ENCODE measurements at regions not wholly inside any gene's neighbourhood (a gene's known extent, or its start where the extent isn't known, plus 50 kb on each side); places are given as distances from the start of the nearest gene placed in this dataset.
"Not testable (repeated sequence)": the region's sequence is repeated elsewhere in the genome, so short reads cannot be mapped to it uniquely, and the experiment has no call there.

DNA sequence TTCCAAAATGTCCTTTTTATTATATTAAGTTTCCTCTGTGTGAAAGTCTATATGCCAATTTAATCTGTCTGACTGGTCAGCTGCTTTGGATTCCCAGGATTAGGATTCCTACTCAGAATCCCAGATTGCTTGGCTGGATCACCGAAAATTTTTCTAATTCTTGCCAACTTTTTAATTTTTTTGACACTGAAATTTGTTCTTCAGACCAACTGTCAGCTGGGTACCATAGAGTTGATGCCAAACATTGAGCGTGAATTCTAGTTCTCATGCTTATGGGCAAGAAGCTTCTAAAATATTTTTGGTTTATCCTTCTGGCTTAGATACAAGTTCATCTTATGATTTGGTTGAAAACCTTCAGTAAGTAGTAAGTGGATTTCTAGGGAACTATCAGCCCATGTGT is 1611.4 kb upstream of the FLRT2 start:
- TF ChIP-seq TAF1 (IDR thresholded peaks at IDR 0.05; ENCODE audit: low read depth, low read length) (no peak), POLR2A (IDR thresholded peaks at IDR 0.05; ENCODE audit: low read depth, low read length) (no peak), POLR2AphosphoS5 (IDR thresholded peaks at IDR 0.05; ENCODE audit: low read depth, low read length) (no peak), POU2F2 (IDR thresholded peaks at IDR 0.05; ENCODE audit: low read depth, low read length) (no peak), SPI1 (IDR thresholded peaks at IDR 0.05; ENCODE audit: low read depth, low read length) (no peak), PAX5 (IDR thresholded peaks at IDR 0.05; ENCODE audit: insufficient read depth, low read length, severe bottlenecking) (no peak)
- no peak for DNase-seq (ENCODE audit: insufficient read length, low spot score)
- FAIRE-seq = no peak

DNA sequence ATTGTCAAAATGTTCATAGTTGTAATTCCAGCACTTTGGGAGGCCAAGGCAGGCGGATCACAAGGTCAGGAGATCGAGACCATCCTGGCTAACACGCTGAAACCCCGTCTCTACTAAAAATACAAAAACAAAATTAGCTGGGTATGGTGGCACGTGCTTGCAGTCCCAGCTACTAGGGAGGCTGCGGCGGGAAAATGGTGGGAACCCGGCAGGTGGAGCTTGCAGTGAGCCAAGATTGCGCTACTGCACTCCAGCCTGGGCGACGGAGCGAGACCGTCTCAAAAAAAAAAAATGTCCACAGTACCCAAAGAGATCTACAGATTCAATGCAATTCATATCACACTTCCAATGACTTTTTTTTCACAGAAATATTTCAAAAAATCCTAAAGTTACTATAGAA is 1610.3 kb upstream of the FLRT2 start:
- not testable (repeated sequence) for DNase-seq (ENCODE audit: insufficient read length, low spot score); FAIRE-seq

DNA sequence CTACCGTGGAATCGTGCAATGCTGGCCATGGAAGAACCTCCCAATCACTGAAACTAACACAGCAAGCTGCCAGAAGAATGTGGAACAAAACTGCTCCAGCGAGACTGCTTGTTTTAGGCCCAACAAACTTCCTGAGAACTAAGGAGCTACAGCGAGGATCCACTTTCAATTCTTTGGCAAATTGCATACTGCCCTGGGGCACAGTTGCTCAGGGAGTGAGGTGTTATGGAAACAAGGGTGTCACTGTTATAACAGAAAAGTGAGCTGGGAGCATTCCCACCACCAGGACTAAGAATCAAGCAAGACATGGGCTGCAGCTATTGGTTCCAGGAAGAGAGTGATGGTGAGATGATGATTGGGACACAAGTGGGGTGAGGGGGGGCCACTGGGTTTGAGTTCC is 1606.1 kb upstream of the FLRT2 start:
- no peak for TF ChIP-seq SPI1 (IDR thresholded peaks at IDR 0.05; ENCODE audit: low read depth, low read length)
- TF ChIP-seq POU2F2 (IDR thresholded peaks at IDR 0.05; ENCODE audit: low read depth, low read length) = no peak
- TF ChIP-seq PAX5 (IDR thresholded peaks at IDR 0.05; ENCODE audit: insufficient read depth, low read length, severe bottlenecking) = no peak
- no peak for TF ChIP-seq TAF1 (IDR thresholded peaks at IDR 0.05; ENCODE audit: low read depth, low read length)
- no peak for TF ChIP-seq POLR2A (IDR thresholded peaks at IDR 0.05; ENCODE audit: low read depth, low read length)
- FAIRE-seq (no peak), DNase-seq (ENCODE audit: insufficient read length, low spot score) (no peak)

DNA sequence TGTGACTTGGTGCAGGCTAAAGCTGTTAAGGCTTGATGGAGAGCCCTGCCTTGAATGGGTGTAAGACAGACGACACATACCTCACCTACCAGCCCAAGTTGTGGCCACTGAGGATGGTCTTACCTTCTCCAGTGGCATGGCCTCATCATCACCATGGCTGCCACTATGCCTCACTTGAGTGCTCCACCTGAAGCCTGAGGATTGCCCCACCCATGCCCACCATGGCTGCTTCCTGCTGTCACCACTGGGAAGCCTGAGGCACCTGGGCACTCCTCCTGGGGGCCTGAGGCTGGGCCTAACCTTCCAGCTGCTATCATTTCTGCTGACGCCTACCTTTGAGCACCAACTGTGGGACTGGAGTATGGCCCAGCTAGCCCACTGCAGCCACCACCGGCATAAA is 1605.7 kb upstream of the FLRT2 start:
- DNase-seq (ENCODE audit: insufficient read length, low spot score) = no peak
- TF ChIP-seq TAF1 (IDR thresholded peaks at IDR 0.05; ENCODE audit: low read depth, low read length) (no peak), PAX5 (IDR thresholded peaks at IDR 0.05; ENCODE audit: insufficient read depth, low read length, severe bottlenecking) (no peak), POLR2AphosphoS5 (IDR thresholded peaks at IDR 0.05; ENCODE audit: low read depth, low read length) (no peak), SPI1 (IDR thresholded peaks at IDR 0.05; ENCODE audit: low read depth, low read length) (no peak), POU2F2 (IDR thresholded peaks at IDR 0.05; ENCODE audit: low read depth, low read length) (no peak), POLR2A (IDR thresholded peaks at IDR 0.05; ENCODE audit: low read depth, low read length) (no peak)
- no peak for FAIRE-seq

DNA sequence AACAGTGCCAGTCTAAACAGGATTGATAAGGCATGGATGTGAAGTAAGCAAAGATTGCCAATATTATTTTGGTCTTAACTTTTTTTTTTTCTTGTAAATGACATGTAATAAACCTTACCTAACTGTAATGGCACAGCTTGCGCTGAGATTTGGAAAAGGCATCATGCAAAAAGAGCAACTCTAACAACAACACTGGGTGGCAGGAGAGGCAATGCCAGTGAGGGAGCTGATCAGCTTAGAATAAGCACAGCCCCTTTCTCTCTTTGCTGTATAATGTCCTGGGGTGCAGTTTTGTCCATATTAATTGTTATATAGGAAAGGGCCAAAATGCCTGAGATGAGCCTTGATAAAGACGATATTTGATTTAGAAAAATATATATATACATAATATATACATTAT is 1589.7 kb upstream of the FLRT2 start:
- FAIRE-seq = no peak
- TF ChIP-seq TAF1 (IDR thresholded peaks at IDR 0.05; ENCODE audit: low read depth, low read length) (no peak), PAX5 (IDR thresholded peaks at IDR 0.05; ENCODE audit: insufficient read depth, low read length, severe bottlenecking) (no peak), POU2F2 (IDR thresholded peaks at IDR 0.05; ENCODE audit: low read depth, low read length) (no peak), POLR2AphosphoS5 (IDR thresholded peaks at IDR 0.05; ENCODE audit: low read depth, low read length) (no peak), POLR2A (IDR thresholded peaks at IDR 0.05; ENCODE audit: low read depth, low read length) (no peak), SPI1 (IDR thresholded peaks at IDR 0.05; ENCODE audit: low read depth, low read length) (no peak)
- no peak for DNase-seq (ENCODE audit: insufficient read length, low spot score)

DNA sequence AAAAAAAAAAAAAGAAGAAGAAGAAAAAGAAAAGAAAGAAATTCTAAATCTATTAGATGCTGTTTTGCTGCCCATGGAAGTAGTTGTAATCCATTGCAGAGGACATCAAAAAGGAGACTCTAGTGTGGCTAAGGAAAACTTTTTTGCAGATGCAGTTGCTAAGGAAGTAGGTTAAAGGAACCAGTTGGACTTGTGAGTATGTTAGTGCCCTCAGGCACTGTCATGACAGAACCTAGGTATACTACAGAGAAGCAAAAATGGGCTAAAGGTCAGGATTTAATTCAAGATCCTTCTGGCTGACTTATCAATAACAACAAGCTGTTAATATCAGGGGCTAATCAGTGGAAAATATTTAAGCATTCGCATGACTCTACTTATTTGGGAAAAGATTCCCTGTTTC is 1571.6 kb upstream of the FLRT2 start:
- TF ChIP-seq TAF1 (IDR thresholded peaks at IDR 0.05; ENCODE audit: low read depth, low read length) (no peak), POU2F2 (IDR thresholded peaks at IDR 0.05; ENCODE audit: low read depth, low read length) (no peak), POLR2A (IDR thresholded peaks at IDR 0.05; ENCODE audit: low read depth, low read length) (no peak), PAX5 (IDR thresholded peaks at IDR 0.05; ENCODE audit: insufficient read depth, low read length, severe bottlenecking) (no peak), POLR2AphosphoS5 (IDR thresholded peaks at IDR 0.05; ENCODE audit: low read depth, low read length) (no peak), SPI1 (IDR thresholded peaks at IDR 0.05; ENCODE audit: low read depth, low read length) (no peak)
- DNase-seq (ENCODE audit: insufficient read length, low spot score) (no peak), FAIRE-seq (no peak)

DNA sequence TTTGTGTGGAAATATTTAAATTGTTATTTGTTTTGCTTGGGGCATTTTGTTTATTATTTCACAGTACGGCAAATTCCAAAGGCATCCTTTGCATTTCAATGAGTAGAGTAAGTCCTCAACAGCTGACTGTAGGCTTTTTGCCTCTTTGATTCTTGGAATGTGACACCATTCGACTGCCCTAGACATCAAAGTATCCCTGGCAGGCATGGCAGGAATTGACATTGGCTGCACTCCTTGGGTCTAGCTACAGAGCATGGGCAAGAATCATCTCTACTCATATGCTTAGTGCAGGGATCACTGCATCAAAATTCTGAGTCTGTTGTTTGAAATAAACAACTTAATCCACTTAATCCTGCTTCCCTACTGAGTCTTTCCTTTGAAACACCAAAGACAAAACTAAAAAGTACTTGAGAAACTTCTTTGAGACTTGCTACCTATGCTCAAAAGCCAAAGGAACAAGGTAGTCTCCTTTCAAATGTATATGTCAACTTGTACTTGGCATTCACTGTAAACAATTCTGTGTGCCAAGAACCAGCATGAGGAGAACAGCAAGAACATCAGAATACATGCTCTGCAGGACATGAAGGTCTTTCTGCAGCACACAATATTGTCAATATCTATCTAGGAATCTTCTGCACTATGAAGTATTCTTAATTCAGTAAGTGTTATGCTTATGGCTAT is 1569.0 kb upstream of the FLRT2 start:
- DNase-seq (ENCODE audit: insufficient read length, low spot score) (no peak), FAIRE-seq (no peak)
- TF ChIP-seq POU2F2 (IDR thresholded peaks at IDR 0.05; ENCODE audit: low read depth, low read length) = no peak
- no peak for TF ChIP-seq SPI1 (IDR thresholded peaks at IDR 0.05; ENCODE audit: low read depth, low read length)
- no peak for TF ChIP-seq PAX5 (IDR thresholded peaks at IDR 0.05; ENCODE audit: insufficient read depth, low read length, severe bottlenecking)
- no peak for TF ChIP-seq POLR2A (IDR thresholded peaks at IDR 0.05; ENCODE audit: low read depth, low read length)
- TF ChIP-seq POLR2AphosphoS5 (IDR thresholded peaks at IDR 0.05; ENCODE audit: low read depth, low read length) = no peak
- no peak for TF ChIP-seq TAF1 (IDR thresholded peaks at IDR 0.05; ENCODE audit: low read depth, low read length)

DNA sequence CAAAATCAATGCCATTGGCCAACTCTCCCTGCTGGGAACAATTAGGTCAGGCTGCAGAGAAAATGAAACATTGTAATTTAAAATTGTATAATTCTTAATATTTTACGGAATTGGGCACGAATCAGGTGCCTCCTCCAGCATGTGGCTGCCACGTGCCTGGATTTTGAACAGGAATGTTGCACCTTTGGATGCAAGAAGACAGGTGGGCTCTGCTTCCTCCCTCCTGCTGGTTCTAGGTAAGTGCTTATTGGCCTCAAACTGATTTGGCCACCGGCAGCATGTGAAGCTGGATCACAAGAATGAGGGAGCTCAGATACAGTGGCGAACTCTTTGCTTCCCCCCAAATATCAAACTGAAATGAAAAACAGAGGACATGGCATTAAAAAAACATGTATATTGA is 1559.9 kb upstream of the FLRT2 start:
- DNase-seq (ENCODE audit: insufficient read length, low spot score) (no peak), FAIRE-seq (no peak)
- no peak for TF ChIP-seq POU2F2 (IDR thresholded peaks at IDR 0.05; ENCODE audit: low read depth, low read length)
- TF ChIP-seq POLR2AphosphoS5 (IDR thresholded peaks at IDR 0.05; ENCODE audit: low read depth, low read length) = no peak

DNA sequence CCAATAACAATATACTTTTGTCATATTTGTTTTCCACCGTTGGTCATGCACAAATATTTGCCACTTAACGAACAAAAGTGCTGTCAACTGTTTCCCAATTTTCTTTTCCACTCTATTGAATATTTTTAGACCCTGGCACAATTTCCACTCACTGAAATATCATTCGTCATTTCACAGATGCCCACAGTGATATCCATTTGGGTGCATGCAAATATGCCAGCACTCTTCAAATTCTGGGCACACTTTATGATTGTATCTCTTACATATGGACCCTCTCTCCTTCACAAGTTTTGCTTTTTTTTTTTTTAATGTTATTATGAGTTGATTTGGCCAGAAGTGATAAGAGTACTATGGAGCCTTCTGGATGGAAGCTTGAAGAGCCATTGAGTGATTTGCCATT is 1557.3 kb upstream of the FLRT2 start:
- FAIRE-seq (no peak), DNase-seq (ENCODE audit: insufficient read length, low spot score) (no peak)
- TF ChIP-seq SPI1 (IDR thresholded peaks at IDR 0.05; ENCODE audit: low read depth, low read length) (no peak), POU2F2 (IDR thresholded peaks at IDR 0.05; ENCODE audit: low read depth, low read length) (no peak)

DNA sequence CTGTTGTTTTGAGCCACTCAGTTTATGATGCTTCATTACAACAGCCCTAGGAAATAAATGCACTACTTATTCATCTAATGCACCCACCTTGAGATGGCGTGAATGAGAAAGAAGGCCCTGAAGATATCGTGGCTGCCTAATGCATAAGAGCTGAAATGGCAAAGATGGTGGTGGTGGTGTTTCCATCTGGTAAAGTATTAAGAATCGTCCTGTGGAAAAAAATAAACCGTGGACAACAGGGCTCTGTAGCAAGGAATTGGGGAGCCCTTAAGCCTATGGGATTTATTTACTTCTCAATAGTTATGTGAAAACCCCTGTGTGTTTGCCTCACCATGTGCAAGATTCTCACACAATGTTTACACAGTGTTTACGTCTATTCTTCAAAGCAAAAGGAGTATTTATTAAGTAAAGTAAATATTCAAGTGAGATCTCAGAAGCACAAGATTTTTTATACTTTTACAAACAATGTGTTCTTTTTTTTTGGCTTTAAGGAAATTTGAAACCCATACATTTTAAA is 1555.2 kb upstream of the FLRT2 start:
- no peak for DNase-seq (ENCODE audit: insufficient read length, low spot score)
- TF ChIP-seq POU2F2 (IDR thresholded peaks at IDR 0.05; ENCODE audit: low read depth, low read length) (no peak), TAF1 (IDR thresholded peaks at IDR 0.05; ENCODE audit: low read depth, low read length) (no peak), POLR2AphosphoS5 (IDR thresholded peaks at IDR 0.05; ENCODE audit: low read depth, low read length) (no peak), SPI1 (IDR thresholded peaks at IDR 0.05; ENCODE audit: low read depth, low read length) (no peak), PAX5 (IDR thresholded peaks at IDR 0.05; ENCODE audit: insufficient read depth, low read length, severe bottlenecking) (no peak), POLR2A (IDR thresholded peaks at IDR 0.05; ENCODE audit: low read depth, low read length) (no peak)
- no peak for FAIRE-seq

Data from GM12891 (cell line).